Tibial artery (tissue), 4 donors: ENCODE measurements at regions not wholly inside any gene's neighbourhood (a gene's known extent, or its start where the extent isn't known, plus 50 kb on each side); places are given as distances from the start of the nearest gene placed in this dataset.
"Not testable (repeated sequence)": the region's sequence is repeated elsewhere in the genome, so short reads cannot be mapped to it uniquely, and the experiment has no call there.

Experiments used
- DNase-seq, 2 donors: peaks; one replicate each; pipeline ENCODE4 v3.0.0-alpha.2; 2019
- H3K27ac ChIP-seq, 2 donors: fragments of 200-600 bp; sonication (generic) in 1 of 2; 1 replicate in 1 of 2; 2 replicates in 1 of 2; pipeline ENCODE4 v1.5.1; 2018 to 2019; ENCODE audit warnings: mild to moderate bottlenecking in 1 of 2
- H3K27me3 ChIP-seq, 2 donors: fragments of 200-600 bp; sonication (generic) in 1 of 2; one replicate each; pipeline versions ENCODE4 v1.5.1 to v1.6.0; 2016 to 2019
- H3K36me3 ChIP-seq, 3 donors: fragments of 200-600 bp; sonication (generic) in 2 of 3; one replicate each; pipeline ENCODE4 v1.5.1; 2016 to 2019; ENCODE audit warnings: mild to moderate bottlenecking in 2 of 3
- H3K4me1 ChIP-seq, 4 donors: fragments of 200-600 bp; sonication (generic) in 2 of 4; 1 replicate in 3 of 4; 2 replicates in 1 of 4; pipeline ENCODE4 v1.5.1; 2016 to 2019
- H3K4me3 ChIP-seq, 2 donors: fragments of 200-600 bp; sonication (generic) in 1 of 2; 1 replicate in 1 of 2; 2 replicates in 1 of 2; pipeline ENCODE4 v1.5.1; 2018 to 2019; ENCODE audit warnings: mild to moderate bottlenecking in 2 of 2
- H3K9me3 ChIP-seq, 3 donors: fragments of 200-600 bp; sonication (generic) in 1 of 3; one replicate each; pipeline ENCODE4 v1.5.1; 2016 to 2019
- CTCF ChIP-seq, 2 experiments: fragments of 200-600 bp in 1 of 2; fragments of 450-650 bp in 1 of 2; IDR thresholded peaks; one replicate each; pipeline ENCODE4 v1.5.1; 2017 to 2019; ENCODE audit warnings: antibody characterized with exemption in 2 of 2, mild to moderate bottlenecking in 1 of 2, moderate library complexity in 1 of 2
- intact Hi-C: fragments of 100-400 bp; cut with DNase I; formaldehyde crosslinking; loops from one replicate; pipeline ENCODE4 v1.15.0; 2023; ENCODE audit warnings: low total_unique reads

- Histone ChIP-seq H3K4me1 (no peaks in the 10 kb centered on the region), H3K9me3 (no peaks in the 10 kb centered on the region), H3K4me3 (no peak overlapping the region), H3K27ac (no peak overlapping the region), H3K36me3 (no peaks in the 10 kb centered on the region), H3K27me3 (no peaks in the 10 kb centered on the region)
- DNase-seq: no peak
- intact Hi-C loops: no loop called here
- no peak for TF ChIP-seq CTCF (IDR thresholded peaks at IDR 0.05)
These were observed 102.0 kb downstream of the SLITRK1 start for GRCh38 chr13:83780227-83780626.

- no peaks in the 10 kb centered on the region for H3K27me3 ChIP-seq
- H3K27ac ChIP-seq: no peak overlapping the region
- no peak for TF ChIP-seq CTCF (IDR thresholded peaks at IDR 0.05)
- no peaks in the 10 kb centered on the region for H3K9me3 ChIP-seq
- H3K4me1 ChIP-seq: no peaks in the 10 kb centered on the region
- DNase-seq: no peak
- H3K36me3 ChIP-seq: no peaks in the 10 kb centered on the region
- no peak overlapping the region for H3K4me3 ChIP-seq
- intact Hi-C loops: no loop called here
These were observed 108.3 kb downstream of the SLITRK1 start for GRCh38 chr13:83773961-83774360.

GRCh38 chr13:83765796-83766195 is 116.5 kb downstream of the SLITRK1 start:
- no peaks in the 10 kb centered on the region for H3K9me3 ChIP-seq
- TF ChIP-seq CTCF (IDR thresholded peaks at IDR 0.05): no peak
- no peak overlapping the region for H3K4me3 ChIP-seq
- DNase-seq: no peak
- no peak overlapping the region for H3K27ac ChIP-seq
- intact Hi-C loops: no loop called here
- H3K27me3 ChIP-seq: no peaks in the 10 kb centered on the region
- H3K4me1 ChIP-seq: no peaks in the 10 kb centered on the region
- no peaks in the 10 kb centered on the region for H3K36me3 ChIP-seq

GRCh38 chr13:83761631-83762030 is 120.6 kb downstream of the SLITRK1 start:
- Histone ChIP-seq H3K9me3 (peaks cover 0 to under 1% (median 0%) of the 10 kb centered on the region in 3 donors), H3K36me3 (no peaks in the 10 kb centered on the region), H3K4me3 (no peak overlapping the region), H3K4me1 (no peaks in the 10 kb centered on the region), H3K27ac (no peak overlapping the region), H3K27me3 (no peaks in the 10 kb centered on the region)
- DNase-seq: no peak
- intact Hi-C loops: no loop called here
- TF ChIP-seq CTCF (IDR thresholded peaks at IDR 0.05): no peak

GRCh38 chr13:83755210-83755609 is 127.1 kb downstream of the SLITRK1 start:
- H3K4me3 ChIP-seq, DNase-seq: not testable (repeated sequence)

GRCh38 chr13:83753912-83754624 is 128.2 kb downstream of the SLITRK1 start:
- Histone ChIP-seq H3K4me1 (no peaks in the 10 kb centered on the region), H3K27ac (no peak overlapping the region), H3K4me3 (no peak overlapping the region), H3K36me3 (no peaks in the 10 kb centered on the region), H3K27me3 (no peaks in the 10 kb centered on the region), H3K9me3 (peaks cover 0 to 4% (median 0%) of the 10 kb centered on the region in 3 donors)
- DNase-seq: no peak
- no peak for TF ChIP-seq CTCF (IDR thresholded peaks at IDR 0.05)
- intact Hi-C loops: no loop called here

More at GRCh38 chr13:83755210-83755609, 127.1 kb downstream of the SLITRK1 start:
- H3K27me3 ChIP-seq, intact Hi-C loops, H3K9me3 ChIP-seq, H3K36me3 ChIP-seq, H3K4me1 ChIP-seq, H3K27ac ChIP-seq: not testable (repeated sequence)
